Renal cortical epithelial cell (primary cell): ENCODE measurements at regions not wholly inside any gene's neighbourhood (a gene's known extent, or its start where the extent isn't known, plus 50 kb on each side); places are given as distances from the start of the nearest gene placed in this dataset.
"Not testable (repeated sequence)": the region's sequence is repeated elsewhere in the genome, so short reads cannot be mapped to it uniquely, and the experiment has no call there.

ENCODE experiments used
- DNase-seq: peaks from one replicate; pipeline ENCODE4 v3.0.0-alpha.2; 2011; ENCODE audit warnings: low read depth

DNA sequence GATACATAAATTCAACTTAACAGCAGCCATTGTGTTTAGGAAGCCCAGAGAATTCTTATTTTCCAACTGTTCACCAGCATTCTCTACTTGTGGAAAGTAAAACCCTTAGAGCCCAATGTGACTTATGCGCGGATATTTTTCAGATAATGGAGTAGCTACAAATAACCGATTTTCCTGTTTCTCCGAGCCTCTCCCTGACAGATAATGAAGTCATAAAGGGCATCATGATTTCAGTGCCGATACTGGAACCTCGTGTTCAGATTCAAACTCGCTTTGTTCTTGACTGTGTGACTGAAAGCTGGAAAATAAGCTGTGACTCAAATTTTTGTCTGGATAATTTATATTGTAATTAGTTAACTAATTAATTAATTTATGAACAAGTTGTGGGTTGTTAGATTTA is 228.2 kb downstream of the VAPA start:
- no peak for DNase-seq

DNA sequence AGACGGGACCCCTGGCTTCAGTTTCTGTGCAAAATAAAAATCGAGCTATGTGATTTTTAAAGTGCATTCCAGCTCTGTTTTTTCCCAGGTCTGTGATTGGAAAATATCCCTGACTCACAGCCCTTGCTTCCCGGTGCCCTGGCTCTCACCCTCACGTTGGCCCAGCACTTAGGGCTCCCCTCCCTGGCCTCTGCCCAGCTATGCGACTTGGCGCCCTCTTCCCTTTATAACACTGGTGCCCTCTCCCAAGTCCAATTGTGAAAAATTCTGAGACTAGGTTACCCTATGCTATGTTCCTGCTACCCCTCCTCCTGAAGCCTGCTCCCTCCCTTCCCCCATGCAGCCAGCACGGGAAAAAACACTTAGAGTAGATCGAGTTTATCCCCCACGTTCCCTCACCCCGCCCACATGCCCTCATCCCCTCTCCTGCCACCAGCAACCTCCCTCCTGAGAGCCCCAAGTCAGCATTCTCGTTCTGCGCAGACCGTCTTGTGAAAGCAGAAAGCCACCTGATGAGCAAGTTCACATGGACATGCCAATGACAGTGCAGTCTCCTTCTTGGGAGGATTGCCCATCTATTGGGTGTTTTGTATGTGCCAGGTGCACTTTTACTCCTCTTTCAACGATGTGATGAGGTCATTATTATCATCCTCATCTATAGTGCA is 228.8 kb downstream of the VAPA start:
- DNase-seq, result peak; percentile 15

DNA sequence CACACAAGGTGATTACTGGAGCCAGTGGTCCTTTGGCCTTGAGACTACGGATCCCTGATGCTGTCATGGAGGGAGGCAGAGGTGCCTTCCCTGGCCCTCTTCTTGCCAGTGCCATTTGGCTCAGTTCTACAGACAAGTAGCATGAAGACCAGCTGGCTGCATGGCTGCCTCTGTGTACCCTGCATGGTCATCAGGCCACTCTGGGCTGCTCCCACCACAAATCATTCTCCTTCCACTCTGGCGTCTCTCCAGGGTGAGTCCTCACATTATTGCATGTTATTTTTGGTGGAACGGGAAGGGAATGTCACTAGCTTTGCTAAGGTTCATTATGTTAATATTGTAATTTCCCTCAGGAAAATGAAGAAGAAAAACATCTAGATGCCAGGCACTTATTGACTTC is 229.8 kb downstream of the VAPA start:
- DNase-seq, result no peak

DNA sequence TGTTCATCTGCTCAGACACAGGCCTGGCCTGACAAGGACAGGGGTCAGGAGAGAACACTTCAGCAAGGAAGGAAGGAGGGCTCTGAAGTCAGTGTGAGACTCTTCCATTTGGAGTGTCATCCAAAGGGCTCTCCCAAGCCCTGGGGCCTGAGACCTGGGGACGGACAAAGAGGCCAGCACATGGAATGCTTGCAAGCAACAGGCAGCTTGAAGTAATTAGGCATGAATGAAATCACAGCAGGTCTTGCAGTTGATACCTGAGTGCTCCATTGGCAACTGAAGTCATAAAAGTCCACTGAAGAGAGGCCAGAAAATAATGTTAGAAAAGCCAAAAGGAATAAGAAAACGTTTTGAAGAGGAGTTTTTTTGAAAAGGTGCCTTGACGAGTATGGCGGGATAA is 231.7 kb downstream of the VAPA start:
- no peak for DNase-seq

DNA sequence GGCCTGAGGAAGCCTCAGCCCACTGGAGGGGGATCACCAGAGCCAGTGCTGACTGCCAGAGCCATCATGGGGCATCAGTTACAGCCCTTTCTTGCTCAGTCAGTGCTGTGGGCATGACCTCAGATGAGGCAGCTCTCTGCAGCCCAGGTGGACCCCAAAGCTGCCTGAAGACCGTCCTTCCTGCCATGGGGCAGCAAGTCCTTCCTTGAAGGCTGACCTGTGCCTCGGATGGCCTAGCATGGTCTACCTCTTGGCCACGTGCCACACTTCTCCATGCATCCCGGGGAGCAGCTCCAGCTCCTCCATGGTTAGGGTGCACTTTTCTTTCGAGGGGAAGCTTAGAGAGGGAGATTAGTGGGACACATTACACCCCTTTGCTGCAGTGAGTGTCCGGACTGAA is 233.4 kb downstream of the VAPA start:
- DNase-seq, result no peak

DNA sequence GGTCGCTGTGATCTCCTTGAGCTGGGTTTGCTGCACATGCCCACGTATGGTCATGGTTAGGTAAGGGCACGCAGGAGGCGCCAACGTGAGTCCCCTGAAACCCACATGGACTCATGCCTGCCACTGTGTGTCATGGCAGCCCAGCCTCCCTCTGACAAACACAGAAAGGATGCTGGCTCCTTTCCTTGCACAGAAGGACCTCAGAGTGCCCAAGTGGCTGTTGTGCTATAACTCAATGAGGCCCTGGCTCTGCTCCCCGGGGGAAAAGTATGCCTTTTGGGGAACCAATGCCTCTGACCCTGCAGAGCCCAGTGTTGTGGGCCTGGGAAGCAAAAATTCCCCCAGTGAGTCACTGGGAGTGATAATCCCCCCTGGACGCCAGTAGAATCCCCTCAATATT is 233.9 kb downstream of the VAPA start:
- DNase-seq, result no peak

DNA sequence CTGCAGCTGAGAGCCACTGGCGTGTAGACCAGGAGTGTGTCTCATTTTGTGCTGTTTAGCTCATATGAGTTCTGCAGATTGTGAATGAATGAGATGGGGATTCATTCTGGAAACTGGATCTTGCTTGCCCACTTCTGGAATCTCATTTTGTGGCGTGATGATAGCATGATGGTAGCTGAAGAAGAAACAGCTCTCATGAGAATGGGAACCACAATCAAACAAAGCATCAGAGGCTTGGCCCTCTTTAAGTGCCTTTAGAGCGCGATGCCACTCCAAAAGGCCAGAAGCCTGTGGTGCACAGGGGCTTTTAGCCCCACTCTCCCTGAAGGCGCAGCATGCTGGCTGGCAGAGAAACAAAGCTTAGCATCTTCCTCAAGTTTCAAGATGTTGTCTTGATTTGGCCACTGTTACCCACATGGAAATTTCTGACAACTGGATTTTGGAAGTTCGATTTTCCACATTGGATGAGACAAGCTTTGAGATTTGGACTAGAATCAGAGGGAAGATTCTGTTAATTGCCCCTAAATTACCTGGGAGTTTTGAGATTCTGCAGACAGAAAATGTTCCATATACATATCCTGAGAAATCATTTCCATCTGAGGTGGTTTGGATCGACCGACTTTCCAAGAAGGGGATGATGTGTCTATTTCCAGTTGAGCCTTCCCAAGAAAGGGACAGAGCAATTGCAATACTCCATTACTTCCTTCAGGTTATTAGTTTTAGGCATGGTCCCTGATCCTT is 234.5 kb downstream of the VAPA start:
- DNase-seq, result no peak

DNA sequence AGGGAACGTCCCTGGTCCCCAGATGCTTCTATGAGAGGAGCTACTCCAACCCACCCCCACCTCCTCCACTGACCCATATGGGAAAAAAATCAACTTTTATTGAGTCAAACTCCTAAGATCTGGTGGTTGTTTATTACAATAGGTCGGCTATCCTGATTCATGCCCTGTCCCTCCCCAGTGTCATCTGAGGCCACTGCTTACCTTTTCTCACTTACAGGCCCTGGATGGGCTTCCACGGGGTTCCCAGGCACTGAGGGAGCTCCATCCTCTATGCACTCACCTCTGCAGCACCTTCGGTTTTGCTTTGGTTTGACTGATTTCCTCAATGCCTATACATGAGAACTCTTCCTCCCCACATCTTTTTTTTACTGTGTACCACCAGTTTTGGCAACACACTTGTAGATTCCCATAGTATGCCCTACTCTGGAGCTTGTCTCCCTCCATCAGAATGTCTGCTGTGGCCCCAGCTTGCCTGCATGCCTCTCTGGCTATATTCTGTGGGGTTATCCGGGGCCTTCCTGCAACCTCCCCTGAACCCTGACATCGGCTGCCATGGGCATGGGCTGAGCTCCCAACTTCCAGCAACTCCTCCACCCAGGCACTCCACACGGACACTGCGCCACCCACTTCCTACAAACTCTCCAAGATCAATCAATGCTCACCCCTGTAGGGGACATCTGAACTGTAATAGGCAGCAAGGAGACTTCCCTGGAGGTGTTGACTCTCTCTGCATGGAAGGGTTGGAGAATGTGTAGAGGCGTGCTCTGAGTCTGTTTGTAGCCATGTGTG is 236.1 kb downstream of the VAPA start:
- DNase-seq, result no peak

DNA sequence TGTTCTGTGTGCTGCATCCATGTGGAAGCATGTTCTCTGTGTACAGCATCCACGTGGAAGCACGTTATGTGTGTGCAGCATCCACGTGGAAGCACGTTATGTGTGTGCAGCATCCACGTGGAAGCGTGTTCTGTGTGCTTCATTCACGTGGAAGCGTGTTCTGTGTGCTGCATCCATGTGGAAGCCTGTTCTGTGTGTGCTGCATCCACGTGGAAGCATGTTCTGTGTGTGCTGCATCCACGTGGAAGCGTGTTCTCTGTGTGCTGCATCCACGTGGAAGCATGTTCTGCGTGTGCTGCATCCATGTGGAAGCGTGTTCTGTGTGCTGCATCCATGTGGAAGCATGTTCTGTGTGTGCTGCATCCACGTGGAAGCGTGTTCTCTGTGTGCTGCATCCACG is 236.8 kb downstream of the VAPA start:
- not testable (repeated sequence) for DNase-seq

DNA sequence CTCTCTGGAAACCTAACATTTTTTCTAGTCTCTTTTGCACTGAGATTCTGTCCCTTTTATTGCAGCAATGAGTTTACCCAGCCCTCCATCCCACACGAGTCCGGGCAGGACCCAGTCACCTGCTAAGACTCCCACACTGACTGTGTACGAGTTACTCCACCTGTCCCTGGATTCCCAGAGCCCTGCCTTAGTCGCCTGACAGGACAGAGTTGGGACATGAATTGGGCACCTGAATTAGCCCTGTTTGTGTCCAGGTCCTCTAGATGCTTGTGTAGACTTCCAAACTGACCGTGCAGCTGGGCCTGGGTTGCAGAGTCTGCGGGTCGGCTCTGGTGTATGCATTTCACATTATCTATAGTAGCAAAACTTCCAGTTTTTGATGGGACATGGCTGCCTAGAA is 238.7 kb downstream of the VAPA start:
- no peak for DNase-seq

DNA sequence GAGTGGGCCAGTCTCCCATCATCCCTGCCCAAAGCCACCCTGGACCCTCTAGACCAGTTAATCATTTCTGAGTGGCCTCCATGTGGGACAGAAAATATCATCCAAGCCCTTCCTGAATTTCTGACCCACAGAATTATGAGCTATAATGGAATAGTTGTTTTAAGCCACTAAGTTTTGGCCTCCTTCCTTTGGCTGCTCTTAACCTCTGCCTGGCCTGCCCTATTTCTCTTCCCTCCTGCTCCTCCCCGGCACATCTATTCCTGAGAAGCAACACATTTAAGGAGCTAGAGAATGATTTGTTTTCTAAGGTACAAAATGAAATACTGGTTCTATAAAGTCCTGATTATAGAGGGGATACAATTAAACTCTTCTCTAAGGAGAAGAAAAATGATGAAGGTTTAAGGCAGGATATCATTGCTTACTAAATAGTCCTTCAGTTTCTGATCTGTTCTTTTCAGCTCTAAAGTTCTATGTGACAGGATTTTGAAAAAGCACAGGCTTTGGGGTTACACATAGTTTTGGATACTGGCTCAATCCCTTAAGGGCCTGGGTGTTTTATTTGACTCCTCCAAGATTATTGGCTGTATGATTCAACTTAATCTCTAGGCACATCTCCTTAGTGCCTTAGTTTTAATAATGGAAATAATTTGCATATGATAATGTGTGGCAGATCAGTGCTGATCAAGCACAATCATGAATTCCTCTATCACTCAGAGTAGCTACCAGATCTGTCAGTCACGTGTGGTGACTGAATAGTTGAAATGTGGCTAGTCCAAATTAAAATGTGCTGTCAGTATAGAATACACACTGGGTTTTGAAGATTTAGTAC is 240.3 kb downstream of the VAPA start:
- no peak for DNase-seq

DNA sequence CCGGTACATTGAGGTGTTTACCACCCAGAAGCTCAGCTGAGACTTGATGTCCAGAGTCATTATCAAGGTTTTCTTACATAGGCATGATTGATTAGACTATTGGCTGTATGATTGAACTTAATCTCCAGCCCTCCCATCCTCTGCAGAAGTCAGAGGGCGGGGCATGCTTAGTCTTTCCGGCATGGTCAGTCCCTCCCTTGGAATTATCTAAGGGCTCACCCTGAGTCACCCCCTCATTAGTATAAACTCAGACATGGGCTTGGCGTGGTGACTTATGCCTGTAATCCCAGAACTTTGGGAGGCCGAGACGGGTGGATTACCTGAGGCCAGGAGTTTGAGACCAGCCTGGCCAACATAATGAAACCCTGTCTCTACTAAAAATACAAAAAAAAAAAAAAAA is 243.9 kb downstream of the VAPA start:
- no peak for DNase-seq

DNA sequence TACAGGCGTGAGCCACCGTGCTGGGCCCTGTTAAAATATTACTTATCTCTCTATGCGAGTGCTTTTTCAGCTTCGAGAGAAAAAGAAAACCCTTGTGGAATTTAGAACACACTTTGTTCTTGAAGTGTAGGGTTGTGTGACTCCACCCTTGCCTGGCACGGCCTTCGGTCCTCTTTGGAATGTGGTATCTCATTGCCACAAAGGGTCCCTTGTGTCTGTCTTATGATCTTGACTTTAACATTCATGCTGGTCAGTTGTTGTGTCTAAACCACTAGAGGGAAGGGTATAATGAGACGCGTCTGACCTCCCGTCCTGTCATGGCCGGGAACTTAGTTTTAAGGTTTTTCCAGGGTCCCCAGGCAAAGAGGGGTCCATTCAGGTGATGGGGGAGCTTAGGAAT is 246.4 kb downstream of the VAPA start:
- no peak for DNase-seq

DNA sequence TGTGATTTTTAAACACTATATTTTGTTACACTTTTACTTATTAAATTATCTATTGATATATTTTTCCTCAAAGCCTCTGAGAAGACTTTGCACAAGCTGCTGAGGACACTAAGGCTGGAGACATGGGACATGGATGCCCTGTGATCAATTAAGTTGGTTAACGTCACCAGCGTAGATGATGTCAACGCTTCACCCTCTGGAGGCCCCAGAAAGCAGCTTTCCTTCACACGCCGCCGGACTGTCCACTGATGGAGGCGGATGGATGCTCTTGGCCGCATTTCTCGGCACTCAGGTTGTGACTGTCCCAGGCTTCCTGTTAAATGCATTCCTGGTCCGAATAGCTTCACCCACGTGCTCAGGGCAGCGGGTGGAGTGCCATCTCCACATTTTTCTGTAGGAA is 247.5 kb downstream of the VAPA start:
- no peak for DNase-seq

DNA sequence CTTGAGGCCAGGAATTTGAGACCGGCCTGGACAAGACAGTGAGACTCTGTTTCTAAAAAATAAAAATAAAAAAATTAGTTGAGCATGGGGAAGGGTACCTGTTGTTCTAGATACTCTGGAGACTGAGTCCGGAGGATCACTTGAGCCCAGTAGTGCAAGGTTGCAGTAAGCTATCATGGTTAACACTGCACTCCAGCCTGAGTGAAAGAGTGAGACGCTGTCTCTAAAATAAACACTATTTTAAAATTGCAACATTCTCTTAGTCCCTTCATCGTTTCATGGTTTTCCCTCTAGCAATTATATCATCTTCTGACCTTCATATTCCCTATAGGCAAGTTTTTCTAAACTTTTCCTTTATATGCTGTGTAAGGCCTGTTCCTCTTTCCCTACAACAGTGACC is 248.5 kb downstream of the VAPA start:
- DNase-seq, result no peak

DNA sequence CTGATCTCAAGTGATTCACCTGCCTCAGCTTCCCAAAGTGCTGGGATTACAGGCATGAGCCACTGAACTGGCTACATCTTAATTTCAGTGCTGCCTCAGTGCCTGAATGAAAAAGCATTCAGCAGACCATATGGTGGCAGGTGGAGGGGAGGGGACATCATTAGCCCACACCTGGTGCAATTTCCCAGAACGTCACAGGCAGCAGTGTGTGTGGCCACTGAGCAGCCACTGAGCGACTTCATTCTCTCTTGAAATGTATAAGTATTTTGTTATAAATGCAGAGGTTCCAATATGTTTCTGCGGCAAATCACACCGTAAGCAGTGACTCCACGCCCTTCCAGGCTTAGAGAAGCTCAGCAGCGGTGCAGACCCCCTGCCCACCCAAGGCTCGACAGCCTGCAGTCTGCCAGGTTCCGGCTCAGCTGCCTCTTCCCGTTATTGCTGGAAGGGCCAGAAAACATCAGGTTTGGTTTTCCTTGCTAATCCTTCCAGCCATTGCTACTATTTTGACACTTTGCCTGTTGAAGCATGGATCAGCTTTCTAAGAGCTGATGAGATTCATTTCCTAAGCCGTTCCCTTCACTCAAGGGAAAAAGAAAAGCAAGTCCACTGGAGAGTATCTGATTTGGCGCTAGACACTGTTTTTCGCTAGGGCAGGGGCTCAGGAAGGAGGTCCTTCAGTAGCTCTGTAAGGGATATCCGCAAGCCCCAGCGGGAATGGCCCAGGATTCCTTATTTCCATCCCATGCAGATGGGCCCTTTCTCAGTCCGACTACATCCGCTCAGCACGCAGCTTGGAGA is 250.7 kb downstream of the VAPA start:
- DNase-seq, result no peak

DNA sequence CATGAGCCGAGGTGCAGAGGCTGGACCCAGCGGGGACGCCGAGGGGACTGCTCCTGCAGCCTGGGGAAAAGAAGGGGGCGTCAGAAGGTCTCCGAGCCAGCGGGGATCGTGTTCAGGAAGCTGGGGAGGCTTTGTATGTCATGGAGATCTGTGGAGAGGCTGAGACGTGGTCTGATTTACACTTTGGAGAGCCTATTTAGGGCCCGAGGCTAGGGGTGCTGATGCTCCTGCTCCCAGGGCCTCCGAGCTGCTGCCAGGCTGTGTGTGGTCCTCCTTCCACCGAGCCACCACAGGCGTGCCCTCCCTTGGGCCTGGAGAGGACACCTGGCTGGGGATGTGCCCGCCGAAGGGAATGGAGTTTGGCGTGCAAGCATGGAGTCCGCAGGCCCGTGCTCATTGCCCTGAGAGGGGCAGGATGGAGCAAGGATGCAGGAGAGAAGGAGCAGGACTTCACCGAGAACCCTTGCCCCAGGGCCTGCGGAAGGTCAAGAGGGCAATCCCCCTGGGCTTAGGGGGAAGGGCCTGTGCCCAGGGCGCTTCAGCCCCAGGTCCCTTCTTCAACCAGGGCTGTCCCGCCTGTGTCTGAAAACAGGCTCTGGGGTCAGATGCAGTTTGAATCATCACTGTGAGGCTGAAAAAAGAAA is 252.5 kb downstream of the VAPA start:
- DNase-seq, result no peak

DNA sequence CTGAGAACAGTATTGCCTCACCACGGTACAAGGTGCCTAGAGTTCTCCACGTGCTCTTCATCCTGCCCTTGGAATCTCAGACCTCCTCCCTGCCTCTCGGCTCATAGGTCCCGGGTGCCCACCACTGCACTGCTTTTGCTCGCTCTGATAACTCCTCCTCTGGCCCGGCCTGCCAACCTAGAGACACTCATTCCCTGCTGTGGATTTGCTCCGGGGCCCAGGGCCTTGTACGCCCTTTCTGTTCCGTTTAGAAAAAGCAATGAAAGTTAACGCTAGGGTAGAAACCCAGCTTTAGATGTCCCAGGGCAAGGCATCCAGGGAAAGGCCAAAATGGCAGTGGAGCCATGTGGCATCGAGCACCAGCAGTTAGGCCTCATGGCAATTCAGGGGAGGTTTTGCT is 253.9 kb downstream of the VAPA start:
- no peak for DNase-seq

DNA sequence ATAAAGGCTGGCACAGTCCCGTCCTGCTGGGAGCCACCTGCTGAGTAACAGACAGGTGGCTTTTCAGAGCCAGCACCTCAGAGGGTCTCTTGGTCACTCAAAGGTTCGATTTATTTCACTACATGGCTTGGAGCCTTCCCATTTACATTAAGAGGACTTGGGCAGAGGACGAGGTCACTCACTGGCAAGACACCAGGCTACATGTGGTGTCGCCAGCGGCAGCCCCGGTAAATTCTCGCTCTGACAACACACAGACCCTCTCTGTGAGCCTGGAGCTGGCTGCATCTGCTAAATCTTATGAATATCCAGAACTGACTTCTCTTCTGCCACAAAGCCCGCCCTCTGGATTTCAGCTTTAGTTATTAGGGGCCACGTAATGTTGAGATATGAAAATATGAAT is 254.7 kb downstream of the VAPA start:
- no peak for DNase-seq

DNA sequence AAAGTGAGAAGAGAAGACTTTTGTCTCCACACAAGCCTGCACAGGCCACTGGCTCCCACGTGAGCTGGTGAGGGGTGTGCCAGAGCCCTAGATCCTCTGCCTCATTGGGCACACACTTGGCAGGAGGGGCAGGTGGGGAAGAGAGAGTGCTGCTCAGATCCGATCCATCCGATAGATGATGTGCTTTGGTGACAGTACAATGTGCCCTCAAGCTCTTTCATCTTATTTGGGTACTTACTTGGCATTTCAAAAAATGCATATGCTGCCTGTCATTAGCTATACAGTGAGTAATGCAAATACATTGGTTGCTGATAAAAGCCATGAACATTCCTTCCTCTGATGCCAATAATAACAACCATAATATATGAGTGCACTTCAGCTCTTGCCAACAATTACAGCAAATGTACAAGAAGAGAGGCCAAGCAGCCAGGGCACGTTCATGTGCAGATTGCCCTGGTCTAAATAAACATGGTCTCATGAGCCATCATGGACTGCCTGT is 255.3 kb downstream of the VAPA start:
- peak; percentile 2 for DNase-seq

DNA sequence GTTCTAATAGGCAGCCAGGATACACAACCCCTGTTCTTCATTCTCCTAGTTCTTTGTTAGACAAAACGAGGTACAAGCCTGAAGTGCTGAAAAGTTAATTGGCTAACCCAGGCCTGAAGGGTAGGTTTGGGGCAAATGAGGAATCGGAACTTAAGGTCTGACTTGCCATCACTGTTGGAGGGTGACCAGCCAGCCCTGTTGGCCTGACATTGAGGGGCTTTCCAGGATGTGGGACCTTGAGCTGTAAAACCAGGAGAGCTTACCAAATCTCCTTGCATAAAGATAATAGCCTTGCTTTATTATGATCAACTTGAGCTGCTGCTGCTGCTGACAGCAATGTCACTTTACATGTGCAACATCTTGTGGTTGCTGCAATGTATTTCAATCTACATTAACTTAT is 256.0 kb downstream of the VAPA start:
- no peak for DNase-seq
